ENCODE measurements at regions not wholly inside any gene's neighbourhood (a gene's known extent, or its start where the extent isn't known, plus 50 kb on each side); places are given as distances from the start of the nearest gene placed in this dataset.

- Histone ChIP-seq H3K36me3 (ENCODE audit: insufficient read depth, low read length) (no peaks in the 10 kb centered on the region), H3F3A (ENCODE audit: low read depth) (no peaks in the 10 kb centered on the region), H2AFZ (ENCODE audit: low read length) (no peak overlapping the region; the same call in 1 of the 2 replicates), H4K20me1 (ENCODE audit: insufficient read depth, low read length, poor library complexity, severe bottlenecking) (no peaks in the 10 kb centered on the region), H3K9me3 (ENCODE audit: insufficient read depth, low read depth, low read length) (no peaks in the 10 kb centered on the region), H3K27me3 (ENCODE audit: insufficient read depth, low read length, poor library complexity, severe bottlenecking) (no peaks in the 10 kb centered on the region), H3K4me2 (ENCODE audit: low read depth, low read length, poor library complexity, severe bottlenecking) (no peak overlapping the region), H3K4me1 (ENCODE audit: insufficient read depth, low read length, poor library complexity, severe bottlenecking) (no peaks in the 10 kb centered on the region), H3K9ac (ENCODE audit: low read depth, low read length, poor library complexity, severe bottlenecking) (no peak overlapping the region), H3K79me2 (ENCODE audit: insufficient read depth, low read length) (no peaks in the 10 kb centered on the region), H3K9me2 (replicated peaks; ENCODE audit: low read depth, low read length) (no peaks in the 10 kb centered on the region), H3K4me3 (ENCODE audit: low read length, poor library complexity, severe bottlenecking) (no peak overlapping the region)
- TF ChIP-seq CTCF (conservative IDR thresholded peaks at IDR 0.05; ENCODE audit: low read length): no peak
Observed at GRCh38 chr2:48009256-48009655, 103.0 kb upstream of the FBXO11 start.

GRCh38 chr2:48015421-48015820 is 109.1 kb upstream of the FBXO11 start:
- no peak for TF ChIP-seq EZH2phosphoT487 (IDR thresholded peaks at IDR 0.05; ENCODE audit: borderline replicate concordance)
- no peak; the same call in 1 of the 2 replicates for TF ChIP-seq CTCF (conservative IDR thresholded peaks at IDR 0.05; ENCODE audit: low read length)
- H3F3A ChIP-seq (ENCODE audit: low read depth): no peaks in the 10 kb centered on the region
- no peak overlapping the region for H3K4me3 ChIP-seq (ENCODE audit: low read length, poor library complexity, severe bottlenecking)
- no peaks in the 10 kb centered on the region for H3K9me3 ChIP-seq (ENCODE audit: insufficient read depth, low read depth, low read length)
- H3K79me2 ChIP-seq (ENCODE audit: insufficient read depth, low read length): no peaks in the 10 kb centered on the region
- no peaks in the 10 kb centered on the region for H3K27me3 ChIP-seq (ENCODE audit: insufficient read depth, low read length, poor library complexity, severe bottlenecking)
- no peaks in the 10 kb centered on the region for H4K20me1 ChIP-seq (ENCODE audit: insufficient read depth, low read length, poor library complexity, severe bottlenecking)
- no peaks in the 10 kb centered on the region for H3K9me2 ChIP-seq (replicated peaks; ENCODE audit: low read depth, low read length)
- no peak overlapping the region for H3K4me2 ChIP-seq (ENCODE audit: low read depth, low read length, poor library complexity, severe bottlenecking)
- H3K9ac ChIP-seq (ENCODE audit: low read depth, low read length, poor library complexity, severe bottlenecking): no peak overlapping the region
- no peaks in the 10 kb centered on the region for H3K36me3 ChIP-seq (ENCODE audit: insufficient read depth, low read length)
- H3K4me1 ChIP-seq (ENCODE audit: insufficient read depth, low read length, poor library complexity, severe bottlenecking): no peaks in the 10 kb centered on the region
- H2AFZ ChIP-seq (ENCODE audit: low read length): peak overlapping the region; percentile 27; the same call in 1 of the 2 replicates

GRCh38 chr2:48016225-48017019 is 110.1 kb upstream of the FBXO11 start:
- Histone ChIP-seq H2AFZ (ENCODE audit: low read length) (no peak overlapping the region), H3K4me3 (ENCODE audit: low read length, poor library complexity, severe bottlenecking) (no peak overlapping the region), H4K20me1 (ENCODE audit: insufficient read depth, low read length, poor library complexity, severe bottlenecking) (no peaks in the 10 kb centered on the region), H3K9ac (ENCODE audit: low read depth, low read length, poor library complexity, severe bottlenecking) (no peak overlapping the region), H3K79me2 (ENCODE audit: insufficient read depth, low read length) (no peaks in the 10 kb centered on the region), H3F3A (ENCODE audit: low read depth) (no peaks in the 10 kb centered on the region), H3K27me3 (ENCODE audit: insufficient read depth, low read length, poor library complexity, severe bottlenecking) (no peaks in the 10 kb centered on the region), H3K9me3 (ENCODE audit: insufficient read depth, low read depth, low read length) (no peaks in the 10 kb centered on the region), H3K4me1 (ENCODE audit: insufficient read depth, low read length, poor library complexity, severe bottlenecking) (no peaks in the 10 kb centered on the region), H3K4me2 (ENCODE audit: low read depth, low read length, poor library complexity, severe bottlenecking) (no peak overlapping the region), H3K36me3 (ENCODE audit: insufficient read depth, low read length) (no peaks in the 10 kb centered on the region), H3K9me2 (replicated peaks; ENCODE audit: low read depth, low read length) (no peaks in the 10 kb centered on the region)
- TF ChIP-seq CTCF (conservative IDR thresholded peaks at IDR 0.05; ENCODE audit: low read length) (peak; percentile 52), EZH2phosphoT487 (IDR thresholded peaks at IDR 0.05; ENCODE audit: borderline replicate concordance) (no peak)
